ENCODE measurements at regions not wholly inside any gene's neighbourhood (a gene's known extent, or its start where the extent isn't known, plus 50 kb on each side); places are given as distances from the start of the nearest gene placed in this dataset.
"Not testable (repeated sequence)": the region's sequence is repeated elsewhere in the genome, so short reads cannot be mapped to it uniquely, and the experiment has no call there.

DNA sequence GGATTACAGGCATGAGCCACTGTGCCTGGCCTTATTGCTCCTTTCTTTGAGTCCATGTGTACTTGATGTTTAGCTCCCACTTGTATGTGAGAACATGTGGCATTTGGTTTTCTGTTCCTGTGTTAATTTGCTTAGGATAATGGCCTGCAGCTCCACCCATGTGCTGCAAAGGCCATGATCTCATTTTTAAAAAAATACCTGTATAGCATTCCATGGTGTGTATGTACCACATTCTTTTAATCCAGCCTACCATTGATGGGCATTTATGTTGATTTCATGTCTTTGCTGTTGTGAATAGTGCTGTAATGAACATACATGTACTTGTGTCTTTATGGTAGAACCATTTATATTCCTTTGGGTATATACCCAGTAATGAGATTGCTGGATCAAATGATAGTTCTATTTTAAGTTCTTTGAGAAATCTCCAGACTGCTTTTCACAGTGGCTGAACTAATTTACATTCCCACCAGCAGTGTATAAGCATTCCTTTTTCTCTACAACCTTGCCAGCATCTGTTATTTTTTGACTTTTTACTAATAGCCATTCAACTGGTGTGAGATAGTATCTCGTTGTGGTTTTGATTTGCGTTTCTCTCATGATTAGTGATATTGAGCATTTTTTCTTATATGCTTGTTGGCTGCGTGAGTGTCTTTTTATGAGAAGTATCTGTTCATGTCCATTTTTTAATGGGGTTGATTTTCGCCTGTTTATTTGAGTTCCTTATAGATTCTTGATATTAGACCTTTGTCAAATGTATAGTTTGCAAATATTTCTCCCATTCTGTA, 136.4 kb upstream of the SPRED2 start:
- H3K4me3 ChIP-seq (replicated peaks in 1 of 3; ENCODE audit: insufficient read depth in 1 of 3, low read depth in 2 of 3, low read length in 3 of 3); H3K27ac ChIP-seq (ENCODE audit: extremely low read length, insufficient read depth, low read length); POLR2A ChIA-PET; ATAC-seq; FAIRE-seq; BruUV-seq (replicated peaks); CTCF ChIA-PET (ENCODE audit: low intra/inter-chr PET ratio, low total read pairs); H3K79me2 ChIP-seq (ENCODE audit: insufficient read depth, low read length); H3K9me3 ChIP-seq (ENCODE audit: low read length); H3K4me1 ChIP-seq (ENCODE audit: insufficient read depth, low read length); DNase-seq (ENCODE audit: low spot score); H3K4me2 ChIP-seq (ENCODE audit: low read depth, low read length); H4K20me1 ChIP-seq (ENCODE audit: insufficient read depth, low read length); H3K36me3 ChIP-seq (replicated peaks in 1 of 2; ENCODE audit: control insufficient read depth in 1 of 2, insufficient read depth in 2 of 2, low read length in 2 of 2); H3K9ac ChIP-seq (ENCODE audit: insufficient read depth, low read depth, low read length); H2AFZ ChIP-seq (ENCODE audit: low read length); intact Hi-C loops (cut with micrococcal nuclease; ENCODE audit: unreplicated experiment): not testable (repeated sequence)
- 60% methylated on average over 4 of the region's 4 CpGs for WGBS (ENCODE audit: low lambda C conversion rate)
- in situ Hi-C loops (cut with HindIII; ENCODE audit: extremely low pct_ligation_motif_present, low pct_unique_long_range_greater_than_20kb), result loop anchor here (10.0 to 25.0 kb wide), 3 partner anchors 507 to 957 kb away; partner anchors contain the start of gene CEP68
- TF ChIP-seq, protein P1, sequence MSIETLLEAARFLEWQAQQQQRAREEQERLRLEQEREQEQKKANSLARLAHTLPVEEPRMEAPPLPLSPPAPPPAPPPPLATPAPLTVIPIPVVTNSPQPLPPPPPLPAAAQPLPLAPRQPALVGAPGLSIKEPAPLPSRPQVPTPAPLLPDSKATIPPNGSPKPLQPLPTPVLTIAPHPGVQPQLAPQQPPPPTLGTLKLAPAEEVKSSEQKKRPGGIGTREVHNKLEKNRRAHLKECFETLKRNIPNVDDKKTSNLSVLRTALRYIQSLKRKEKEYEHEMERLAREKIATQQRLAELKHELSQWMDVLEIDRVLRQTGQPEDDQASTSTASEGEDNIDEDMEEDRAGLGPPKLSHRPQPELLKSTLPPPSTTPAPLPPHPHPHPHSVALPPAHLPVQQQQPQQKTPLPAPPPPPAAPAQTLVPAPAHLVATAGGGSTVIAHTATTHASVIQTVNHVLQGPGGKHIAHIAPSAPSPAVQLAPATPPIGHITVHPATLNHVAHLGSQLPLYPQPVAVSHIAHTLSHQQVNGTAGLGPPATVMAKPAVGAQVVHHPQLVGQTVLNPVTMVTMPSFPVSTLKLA (IDR thresholded peaks at IDR 0.05), result 0 out of 2 replicates have a peak, but pooled peaks have one; percentile 20
- peaks cover 1 to 23% of the 10 kb centered on the region in 2 experiments; a peak in 3 of 5 replicates for H3K27me3 ChIP-seq (ENCODE audit: control insufficient read depth in 1 of 2, insufficient read depth in 2 of 2, low read length in 2 of 2)

DNA sequence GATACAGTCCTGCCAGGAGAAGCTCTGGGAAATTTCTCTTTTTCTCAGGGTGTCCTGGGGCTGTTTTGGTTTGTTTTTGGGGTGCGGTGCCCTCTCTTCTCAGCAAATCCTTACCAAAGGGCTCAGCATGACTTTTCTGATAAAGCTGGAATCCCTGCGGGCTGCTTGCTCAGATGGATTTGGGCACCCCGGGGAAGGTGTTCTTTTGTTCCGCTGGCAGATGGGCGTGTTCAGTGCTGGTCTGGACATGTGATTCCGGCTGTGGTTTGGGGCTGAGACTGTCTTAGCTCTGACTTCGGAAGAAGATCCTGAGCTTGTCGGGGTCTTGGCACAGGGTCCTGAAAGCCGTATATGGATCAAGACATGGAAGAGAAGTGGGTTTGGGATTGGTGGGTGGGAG, 134.2 kb upstream of the SPRED2 start:
- no peaks in the 10 kb centered on the region for H3K36me3 ChIP-seq (replicated peaks in 1 of 2; ENCODE audit: control insufficient read depth in 1 of 2, insufficient read depth in 2 of 2, low read length in 2 of 2)
- DNase-seq (ENCODE audit: low spot score) (no peak), FAIRE-seq (no peak), ATAC-seq (no peak)
- H3K79me2 ChIP-seq (ENCODE audit: insufficient read depth, low read length), result no peaks in the 10 kb centered on the region
- 65% methylated on average over 9 of the region's 9 CpGs for WGBS (ENCODE audit: low lambda C conversion rate)
- ChIA-PET POLR2A (no interaction called here), CTCF (ENCODE audit: low intra/inter-chr PET ratio, low total read pairs) (no interaction called here)
- no peak overlapping the region for H2AFZ ChIP-seq (ENCODE audit: low read length)
- H3K9ac ChIP-seq (ENCODE audit: insufficient read depth, low read depth, low read length), result no peak overlapping the region
- no peak overlapping the region for H3K4me3 ChIP-seq (replicated peaks in 1 of 3; ENCODE audit: insufficient read depth in 1 of 3, low read depth in 2 of 3, low read length in 3 of 3)
- H3K27me3 ChIP-seq (ENCODE audit: control insufficient read depth in 1 of 2, insufficient read depth in 2 of 2, low read length in 2 of 2), result peaks cover 1 to 36% of the 10 kb centered on the region in 2 experiments; a peak in 3 of 5 replicates
- intact Hi-C loops (cut with micrococcal nuclease; ENCODE audit: unreplicated experiment), result no loop called here
- no TSS peak for BruUV-seq (replicated peaks)
- H3K9me3 ChIP-seq (ENCODE audit: low read length), result no peaks in the 10 kb centered on the region
- 0 out of 2 replicates have a peak, but pooled peaks cover 4% of the 10 kb centered on the region for H3K4me1 ChIP-seq (ENCODE audit: insufficient read depth, low read length)
- in situ Hi-C loops (cut with HindIII; ENCODE audit: extremely low pct_ligation_motif_present, low pct_unique_long_range_greater_than_20kb), result loop anchor here (10.0 to 25.0 kb wide), 3 partner anchors 504 to 954 kb away; partner anchors contain the start of gene CEP68
- no peak overlapping the region for H3K27ac ChIP-seq (ENCODE audit: extremely low read length, insufficient read depth, low read length)
- no peaks in the 10 kb centered on the region for H4K20me1 ChIP-seq (ENCODE audit: insufficient read depth, low read length)
- H3K4me2 ChIP-seq (ENCODE audit: low read depth, low read length), result no peak overlapping the region
- TF ChIP-seq ZNF317 (CRISPR knock-in tag; IDR thresholded peaks at IDR 0.05) (no peak), SNAPC2 (CRISPR knock-in tag; IDR thresholded peaks at IDR 0.05) (no peak), ZNF230 (CRISPR knock-in tag; IDR thresholded peaks at IDR 0.05) (no peak), CEBPG (CRISPR knock-in tag; IDR thresholded peaks at IDR 0.05) (no peak), DMAP1 (CRISPR knock-in tag; IDR thresholded peaks at IDR 0.05) (no peak), HMG20B (CRISPR knock-in tag; conservative IDR thresholded peaks at IDR 0.05) (no peak), NR1H2 (CRISPR knock-in tag; IDR thresholded peaks at IDR 0.05; ENCODE audit: borderline replicate concordance, low read depth) (no peak), ZNF567 (CRISPR knock-in tag; IDR thresholded peaks at IDR 0.05; ENCODE audit: borderline replicate concordance) (no peak), ZNF138 (CRISPR knock-in tag; IDR thresholded peaks at IDR 0.05; ENCODE audit: low read depth) (no peak), MED8 (CRISPR knock-in tag; IDR thresholded peaks at IDR 0.05; ENCODE audit: insufficient replicate concordance) (no peak)
- TF ChIP-seq, protein P2, sequence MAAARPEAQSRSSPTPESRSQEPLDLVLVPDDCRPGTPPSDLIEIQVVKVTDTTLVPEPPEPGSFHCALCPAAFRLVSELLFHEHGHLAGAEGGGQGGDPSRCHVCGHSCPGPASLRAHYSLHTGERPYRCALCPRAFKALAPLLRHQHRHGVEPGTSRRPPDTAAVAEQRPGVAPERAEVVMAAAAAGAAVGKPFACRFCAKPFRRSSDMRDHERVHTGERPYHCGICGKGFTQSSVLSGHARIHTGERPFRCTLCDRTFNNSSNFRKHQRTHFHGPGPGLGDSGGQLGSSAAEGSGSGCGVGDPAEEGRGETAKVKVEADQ (CRISPR knock-in tag; IDR thresholded peaks at IDR 0.05; ENCODE audit: borderline replicate concordance), result no peak
- TF ChIP-seq, protein P3, sequence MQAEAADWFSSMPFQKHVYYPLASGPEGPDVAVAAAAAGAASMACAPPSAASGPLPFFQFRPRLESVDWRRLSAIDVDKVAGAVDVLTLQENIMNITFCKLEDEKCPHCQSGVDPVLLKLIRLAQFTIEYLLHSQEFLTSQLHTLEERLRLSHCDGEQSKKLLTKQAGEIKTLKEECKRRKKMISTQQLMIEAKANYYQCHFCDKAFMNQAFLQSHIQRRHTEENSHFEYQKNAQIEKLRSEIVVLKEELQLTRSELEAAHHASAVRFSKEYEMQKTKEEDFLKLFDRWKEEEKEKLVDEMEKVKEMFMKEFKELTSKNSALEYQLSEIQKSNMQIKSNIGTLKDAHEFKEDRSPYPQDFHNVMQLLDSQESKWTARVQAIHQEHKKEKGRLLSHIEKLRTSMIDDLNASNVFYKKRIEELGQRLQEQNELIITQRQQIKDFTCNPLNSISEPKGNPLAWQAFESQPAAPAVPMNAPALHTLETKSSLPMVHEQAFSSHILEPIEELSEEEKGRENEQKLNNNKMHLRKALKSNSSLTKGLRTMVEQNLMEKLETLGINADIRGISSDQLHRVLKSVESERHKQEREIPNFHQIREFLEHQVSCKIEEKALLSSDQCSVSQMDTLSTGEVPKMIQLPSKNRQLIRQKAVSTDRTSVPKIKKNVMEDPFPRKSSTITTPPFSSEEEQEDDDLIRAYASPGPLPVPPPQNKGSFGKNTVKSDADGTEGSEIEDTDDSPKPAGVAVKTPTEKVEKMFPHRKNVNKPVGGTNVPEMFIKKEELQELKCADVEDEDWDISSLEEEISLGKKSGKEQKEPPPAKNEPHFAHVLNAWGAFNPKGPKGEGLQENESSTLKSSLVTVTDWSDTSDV (CRISPR knock-in tag; IDR thresholded peaks at IDR 0.05), result no peak
